Bronchial epithelial cell (primary cell): ENCODE measurements at regions not wholly inside any gene's neighbourhood (a gene's known extent, or its start where the extent isn't known, plus 50 kb on each side); places are given as distances from the start of the nearest gene placed in this dataset.

Source experiments
- DNase-seq: peaks from one replicate; pipeline ENCODE4 v3.0.0-alpha.2; 2010; ENCODE audit warnings: low read depth
- FAIRE-seq: peaks from 2 replicates; lab custom pipeline; 2011; peaks lifted over from hg19 to GRCh38; lab: Jason Lieb, UNC
- H3K27me3 ChIP-seq: 2 replicates; pipeline ENCODE4 v1.5.1; 2011; ENCODE audit warnings: low read length; ENCODE audit not compliant: control insufficient read depth, insufficient read depth
- H3K36me3 ChIP-seq: 2 replicates; pipeline ENCODE4 v1.5.1; 2011; ENCODE audit warnings: low read length; ENCODE audit not compliant: control insufficient read depth, insufficient read depth
- H3K4me3 ChIP-seq: 2 replicates; pipeline ENCODE4 v1.5.1; 2011; ENCODE audit warnings: mild to moderate bottlenecking, low read depth, low read length, control low read depth
- TF ChIP-seq, protein P1 (sequence below): IDR thresholded peaks from 2 replicates; pipeline ENCODE4 v1.5.1; 2011; ENCODE audit warnings: mild to moderate bottlenecking, moderate library complexity, low read length, control low read depth, inconsistent platforms; ENCODE audit not compliant: insufficient read depth, severe bottlenecking

DNA sequence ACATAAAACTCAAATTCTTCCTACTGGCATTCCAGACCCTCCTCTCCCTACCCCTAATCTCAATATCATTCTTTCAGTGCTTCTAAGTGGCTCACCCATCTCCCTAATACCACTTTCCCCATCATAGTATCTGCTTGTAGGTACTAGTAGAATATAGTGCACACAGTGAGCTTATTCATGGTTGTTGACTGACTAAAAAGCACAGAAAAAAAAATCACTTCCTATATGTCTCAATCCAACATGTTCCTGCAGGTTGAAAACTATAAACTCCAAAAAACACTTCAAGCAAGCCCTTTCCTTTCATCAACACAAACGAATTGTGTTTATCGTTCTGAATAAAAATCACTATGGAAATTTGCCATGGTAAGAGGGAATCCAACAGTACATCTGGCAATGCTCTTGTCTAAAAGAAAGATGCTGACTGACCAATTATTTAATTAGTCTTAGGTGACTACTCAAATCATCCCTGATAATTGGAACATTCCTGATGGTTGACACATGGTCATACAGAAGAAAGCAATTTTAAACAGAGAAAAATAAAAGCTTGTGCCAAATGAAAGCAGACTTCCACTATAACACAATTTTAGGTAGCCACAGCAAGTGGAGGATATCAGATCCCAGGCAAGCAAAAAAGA is 87.1 kb downstream of the NDUFS5 start:
- TF ChIP-seq, protein P1, sequence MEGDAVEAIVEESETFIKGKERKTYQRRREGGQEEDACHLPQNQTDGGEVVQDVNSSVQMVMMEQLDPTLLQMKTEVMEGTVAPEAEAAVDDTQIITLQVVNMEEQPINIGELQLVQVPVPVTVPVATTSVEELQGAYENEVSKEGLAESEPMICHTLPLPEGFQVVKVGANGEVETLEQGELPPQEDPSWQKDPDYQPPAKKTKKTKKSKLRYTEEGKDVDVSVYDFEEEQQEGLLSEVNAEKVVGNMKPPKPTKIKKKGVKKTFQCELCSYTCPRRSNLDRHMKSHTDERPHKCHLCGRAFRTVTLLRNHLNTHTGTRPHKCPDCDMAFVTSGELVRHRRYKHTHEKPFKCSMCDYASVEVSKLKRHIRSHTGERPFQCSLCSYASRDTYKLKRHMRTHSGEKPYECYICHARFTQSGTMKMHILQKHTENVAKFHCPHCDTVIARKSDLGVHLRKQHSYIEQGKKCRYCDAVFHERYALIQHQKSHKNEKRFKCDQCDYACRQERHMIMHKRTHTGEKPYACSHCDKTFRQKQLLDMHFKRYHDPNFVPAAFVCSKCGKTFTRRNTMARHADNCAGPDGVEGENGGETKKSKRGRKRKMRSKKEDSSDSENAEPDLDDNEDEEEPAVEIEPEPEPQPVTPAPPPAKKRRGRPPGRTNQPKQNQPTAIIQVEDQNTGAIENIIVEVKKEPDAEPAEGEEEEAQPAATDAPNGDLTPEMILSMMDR = no peak
- FAIRE-seq (no peak), DNase-seq (peak; percentile 93)
- no peak overlapping the region for H3K4me3 ChIP-seq
- peaks cover 2% of the 10 kb centered on the region for H3K36me3 ChIP-seq
- H3K27me3 ChIP-seq = no peaks in the 10 kb centered on the region

DNA sequence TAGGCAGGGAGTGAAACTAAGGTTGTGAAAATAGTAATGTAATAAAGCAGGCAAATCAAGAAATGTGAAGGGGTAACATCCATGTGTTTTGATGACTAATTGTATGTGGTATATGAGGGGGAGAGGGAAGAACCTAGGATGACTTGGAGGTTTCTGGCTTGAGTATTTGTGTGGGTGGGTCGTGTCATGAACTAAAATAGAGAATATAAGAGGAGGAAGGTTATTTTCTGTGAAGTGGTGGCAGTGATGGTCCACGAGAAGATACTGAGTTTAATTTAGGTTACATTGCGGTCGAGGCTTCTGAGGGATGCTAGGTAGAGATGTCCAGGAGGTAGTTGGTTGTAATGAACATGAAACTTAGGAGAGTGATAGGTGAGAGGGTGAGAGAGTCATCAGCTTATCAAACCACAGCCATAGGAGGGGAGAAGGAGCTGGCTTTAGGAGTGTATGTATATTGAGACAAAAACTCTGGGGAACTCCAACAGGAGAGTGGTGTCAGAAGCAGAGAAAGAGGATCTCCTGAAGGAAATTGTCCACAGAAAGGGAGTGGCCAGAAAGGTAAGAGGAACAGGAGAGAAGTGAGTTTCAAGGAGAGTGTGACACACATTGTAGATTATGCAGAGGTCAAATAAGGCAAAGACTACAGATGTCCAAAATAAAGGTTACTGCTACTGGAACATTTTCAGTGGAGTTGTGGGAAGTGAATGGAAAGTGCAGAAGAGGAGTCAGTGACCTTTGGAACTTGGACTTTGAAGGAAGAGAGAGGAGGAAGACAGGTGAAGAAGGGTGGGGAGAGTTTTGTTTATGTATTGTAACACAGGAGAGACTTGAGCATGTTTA is 89.0 kb upstream of the MACF1 start:
- H3K27me3 ChIP-seq = no peaks in the 10 kb centered on the region
- DNase-seq (peak; percentile 78), FAIRE-seq (no peak)
- TF ChIP-seq, protein P1 = no peak
- H3K4me3 ChIP-seq = no peak overlapping the region
- peaks cover 4% of the 10 kb centered on the region for H3K36me3 ChIP-seq

DNA sequence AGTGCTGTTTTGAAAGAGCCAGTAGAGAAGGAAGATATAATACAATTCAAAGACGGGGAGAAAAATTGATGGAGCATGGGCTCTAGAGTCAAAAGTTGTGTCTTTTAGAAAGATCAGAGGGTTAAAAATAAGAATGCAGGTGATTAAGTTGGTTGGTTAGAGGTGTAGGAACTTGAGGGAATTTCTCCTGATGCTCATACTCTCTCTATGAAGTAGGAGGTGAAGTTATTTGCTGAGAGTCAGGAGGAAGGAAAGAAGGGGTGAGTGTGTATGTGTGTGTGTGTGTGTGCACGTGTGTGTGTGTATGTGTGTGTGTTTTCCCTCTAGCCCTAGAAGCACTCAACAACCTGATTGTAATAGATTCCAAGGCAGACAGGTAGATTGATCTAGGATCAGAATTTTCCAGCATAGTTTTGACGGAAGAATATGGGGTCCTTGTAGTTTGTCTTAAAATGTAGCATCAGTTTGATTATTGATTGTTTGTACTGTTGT is 88.3 kb upstream of the MACF1 start:
- peaks cover 4% of the 10 kb centered on the region for H3K36me3 ChIP-seq
- no peak for FAIRE-seq
- TF ChIP-seq, protein P1 = no peak
- H3K4me3 ChIP-seq = no peak overlapping the region
- DNase-seq = no peak
- no peaks in the 10 kb centered on the region for H3K27me3 ChIP-seq

DNA sequence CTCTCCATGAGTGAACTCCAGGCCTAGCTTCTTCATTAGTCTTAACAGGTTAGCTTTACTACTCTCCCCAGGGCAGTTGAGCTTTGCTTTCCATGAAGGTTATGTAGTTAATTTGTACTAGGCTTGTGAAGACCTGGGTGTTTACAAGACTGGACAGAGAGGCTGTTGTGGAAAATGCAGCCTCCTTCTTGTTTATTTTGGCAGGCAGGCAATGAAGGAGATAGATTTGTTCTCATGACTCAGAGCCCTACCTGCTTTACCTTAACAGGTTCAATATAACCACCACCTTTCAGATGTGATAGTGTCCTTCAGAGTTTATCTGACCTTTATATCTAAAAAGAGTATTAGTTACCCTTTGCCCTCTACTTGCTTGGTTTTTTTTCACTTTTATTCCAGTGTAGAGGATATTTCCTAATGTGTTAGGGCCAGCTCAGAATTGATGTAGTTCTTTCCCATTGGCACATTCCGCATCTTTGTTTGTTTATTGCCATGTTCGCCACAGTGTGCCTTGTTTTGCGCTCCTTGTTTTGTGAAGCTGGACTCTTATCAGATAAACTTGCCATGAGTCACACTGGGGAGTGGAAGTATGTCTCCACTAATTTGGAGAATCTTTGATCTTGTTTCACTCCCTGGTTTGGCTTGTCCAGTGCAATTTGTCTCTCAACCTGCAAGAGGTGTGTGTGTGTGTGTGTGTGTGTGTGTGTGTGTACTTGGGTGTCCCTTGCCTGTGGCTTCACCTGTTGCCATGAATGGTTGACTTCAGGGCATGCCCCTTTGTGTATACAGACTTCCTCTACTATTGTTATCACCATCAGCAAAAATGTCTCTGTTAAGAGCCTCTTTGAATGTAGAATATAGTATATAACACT is 87.4 kb upstream of the MACF1 start:
- peak; percentile 85 for DNase-seq
- Histone ChIP-seq H3K4me3 (no peak overlapping the region), H3K27me3 (no peaks in the 10 kb centered on the region), H3K36me3 (peaks cover 4% of the 10 kb centered on the region)
- TF ChIP-seq, protein P1 = no peak
- no peak for FAIRE-seq

DNA sequence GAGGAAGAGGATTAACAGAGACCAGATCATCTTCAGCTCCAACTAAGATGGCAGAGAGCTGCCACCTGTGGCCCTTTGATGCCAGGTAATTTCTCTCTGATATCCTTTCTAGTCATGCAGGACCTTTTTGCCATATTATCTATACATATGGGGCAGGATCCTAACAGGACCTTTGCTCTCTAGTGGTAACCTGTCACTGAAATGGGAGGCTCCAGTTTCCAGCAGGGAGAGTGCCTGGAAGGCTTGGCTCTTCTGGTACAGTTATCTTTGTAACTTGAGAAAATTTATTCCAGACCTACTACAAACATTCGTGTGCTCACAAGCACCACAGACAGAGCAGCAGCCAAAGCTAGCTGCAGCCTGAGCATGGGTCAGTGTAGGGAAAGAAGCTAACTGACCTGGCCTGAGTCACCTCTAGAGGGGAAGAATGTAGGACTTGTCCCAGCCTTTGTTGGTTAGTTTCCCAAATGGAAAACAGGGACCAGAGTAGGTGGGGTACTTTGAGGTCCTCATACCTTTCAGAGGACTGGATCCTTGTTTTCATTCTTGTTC is 86.5 kb upstream of the MACF1 start:
- FAIRE-seq (no peak), DNase-seq (no peak)
- TF ChIP-seq, protein P1 = no peak
- Histone ChIP-seq H3K27me3 (no peaks in the 10 kb centered on the region), H3K36me3 (peaks cover 5% of the 10 kb centered on the region), H3K4me3 (no peak overlapping the region)
